SH-SY5Y (cell line): ENCODE measurements at regions not wholly inside any gene's neighbourhood (a gene's known extent, or its start where the extent isn't known, plus 50 kb on each side); places are given as distances from the start of the nearest gene placed in this dataset.

Source experiments
- GATA2 ChIP-seq: IDR thresholded peaks from 2 replicates; pipeline ENCODE4 v1.6.1; 2011; ENCODE audit warnings: mild to moderate bottlenecking, low read depth, low read length
- GATA3 ChIP-seq: IDR thresholded peaks from 2 replicates; pipeline ENCODE4 v1.6.1; 2011; ENCODE audit warnings: low read depth, mild to moderate bottlenecking, low read length, moderate library complexity

DNA sequence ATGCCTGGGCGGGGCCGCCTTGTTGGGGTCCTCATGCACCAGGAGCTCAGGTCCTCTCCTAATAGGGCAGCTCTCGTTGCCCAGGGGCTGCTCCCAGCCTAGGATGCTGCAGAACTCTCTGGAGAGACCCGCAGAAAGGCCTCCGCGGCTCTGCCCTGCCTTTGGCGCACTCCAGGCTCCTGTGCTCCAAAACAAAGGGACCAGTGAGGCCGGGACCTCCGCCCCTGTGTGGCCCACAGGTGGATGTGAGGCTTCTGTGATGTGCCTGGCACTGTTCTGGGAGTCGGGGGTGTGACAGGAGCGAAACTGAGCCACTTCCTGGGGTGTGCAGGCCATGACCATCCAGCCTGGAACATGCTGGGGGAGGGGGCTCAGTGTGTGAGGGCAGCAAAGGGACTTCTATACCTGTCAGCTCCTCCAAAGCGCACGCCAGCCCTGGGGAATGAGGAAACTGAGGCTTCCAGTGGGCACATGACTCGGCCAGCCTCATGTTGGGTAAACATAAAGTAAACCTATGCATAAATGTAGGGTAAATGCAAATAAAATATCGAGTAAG, 153.2 kb downstream of the IRF8 start:
- TF ChIP-seq GATA2 = no peak
- no peak for TF ChIP-seq GATA3
